ENCODE measurements at regions not wholly inside any gene's neighbourhood (a gene's known extent, or its start where the extent isn't known, plus 50 kb on each side); places are given as distances from the start of the nearest gene placed in this dataset.
A peak's percentile ranks its signal among the peaks of the same experiment; 100 is the strongest.

GRCh38 chr6:21491955-21492354 is 101.6 kb upstream of the SOX4 start:
- no peak overlapping the region for H3K4me3 ChIP-seq (ENCODE audit: low read length)
- no peak for TF ChIP-seq CTCF (conservative IDR thresholded peaks at IDR 0.05; ENCODE audit: low read length)
- no peak for DNase-seq (ENCODE audit: low read depth)

- no peak overlapping the region for H3K4me3 ChIP-seq (ENCODE audit: low read length)
- no peak for DNase-seq (ENCODE audit: low read depth)
- no peak for TF ChIP-seq CTCF (conservative IDR thresholded peaks at IDR 0.05; ENCODE audit: low read length)
These were observed 99.0 kb upstream of the SOX4 start for GRCh38 chr6:21494505-21494904.

- H3K4me3 ChIP-seq (ENCODE audit: low read length): no peak overlapping the region
- no peak for TF ChIP-seq CTCF (conservative IDR thresholded peaks at IDR 0.05; ENCODE audit: low read length)
- DNase-seq (ENCODE audit: low read depth): no peak
These were observed 97.4 kb upstream of the SOX4 start for GRCh38 chr6:21496196-21496595.

- TF ChIP-seq CTCF (conservative IDR thresholded peaks at IDR 0.05; ENCODE audit: low read length): no peak
- no peak overlapping the region for H3K4me3 ChIP-seq (ENCODE audit: low read length)
- DNase-seq (ENCODE audit: low read depth): peak; percentile 38
These were observed 96.8 kb upstream of the SOX4 start for GRCh38 chr6:21496706-21497105.

GRCh38 chr6:21500314-21501020 is 93.1 kb upstream of the SOX4 start:
- no peak for DNase-seq (ENCODE audit: low read depth)
- no peak overlapping the region for H3K4me3 ChIP-seq (ENCODE audit: low read length)
- no peak for TF ChIP-seq CTCF (conservative IDR thresholded peaks at IDR 0.05; ENCODE audit: low read length)

GRCh38 chr6:21501021-21501354 is 92.6 kb upstream of the SOX4 start:
- no peak overlapping the region for H3K4me3 ChIP-seq (ENCODE audit: low read length)
- TF ChIP-seq CTCF (conservative IDR thresholded peaks at IDR 0.05; ENCODE audit: low read length): no peak

GRCh38 chr6:21501815-21502214 is 91.7 kb upstream of the SOX4 start:
- TF ChIP-seq CTCF (conservative IDR thresholded peaks at IDR 0.05; ENCODE audit: low read length): no peak
- no peak for DNase-seq (ENCODE audit: low read depth)
- H3K4me3 ChIP-seq (ENCODE audit: low read length): no peak overlapping the region

More at GRCh38 chr6:21501021-21501354, 92.6 kb upstream of the SOX4 start:
- DNase-seq (ENCODE audit: low read depth): no peak
